ENCODE measurements at regions not wholly inside any gene's neighbourhood (a gene's known extent, or its start where the extent isn't known, plus 50 kb on each side); places are given as distances from the start of the nearest gene placed in this dataset.

GRCh38 chr21:34263629-34264028 is 100.2 kb upstream of the KCNE2 start:
- Histone ChIP-seq H3K4ac (replicated peaks; ENCODE audit: insufficient read length, low read depth, low read length) (no peak overlapping the region), H3K23me2 (ENCODE audit: low read depth, low read length) (no peaks in the 10 kb centered on the region), H3K14ac (ENCODE audit: insufficient read length) (no peak overlapping the region), H2BK15ac (ENCODE audit: low read length) (no peak overlapping the region), H2BK120ac (replicated peaks; ENCODE audit: low read depth, low read length) (no peak overlapping the region), H3K79me1 (ENCODE audit: low read depth, low read length) (no peaks in the 10 kb centered on the region), H3K4me2 (ENCODE audit: insufficient read depth in 1 of 2, low read depth in 2 of 2, low read length in 2 of 2) (no peak overlapping the region), H3K79me2 (ENCODE audit: control insufficient read depth in 1 of 2, insufficient read depth in 2 of 2, low read length in 2 of 2) (no peaks in the 10 kb centered on the region), H2BK20ac (ENCODE audit: low read length) (no peak overlapping the region), H2AFZ (ENCODE audit: low read length) (no peak overlapping the region), H3K23ac (ENCODE audit: insufficient read length) (no peak overlapping the region), H2BK5ac (ENCODE audit: low read depth, low read length) (no peak overlapping the region), H4K91ac (replicated peaks; ENCODE audit: insufficient read length, low read length) (no peak overlapping the region), H2BK12ac (ENCODE audit: low read depth, low read length) (no peak overlapping the region), H3K27ac (ENCODE audit: low read depth, low read length) (no peak overlapping the region), H4K20me1 (replicated peaks in 1 of 2; ENCODE audit: control insufficient read depth in 1 of 2, insufficient read depth in 2 of 2, low read length in 2 of 2) (no peaks in the 10 kb centered on the region), H2AK5ac (ENCODE audit: low read depth, low read length) (no peak overlapping the region), H3K4me1 (replicated peaks in 1 of 4; ENCODE audit: control insufficient read depth in 3 of 4, insufficient read depth in 4 of 4, low read length in 3 of 4) (no peaks in the 10 kb centered on the region), H3K56ac (replicated peaks; ENCODE audit: insufficient read length, low read depth, low read length) (no peak overlapping the region), H4K8ac (ENCODE audit: extremely low read depth, insufficient read depth, low read length) (no peak overlapping the region), H3K4me3 (ENCODE audit: extremely low read depth in 1 of 4, insufficient read depth in 2 of 4, low read depth in 3 of 4, low read length in 4 of 4) (no peak overlapping the region), H4K5ac (ENCODE audit: insufficient read length, low read depth, low read length) (no peak overlapping the region), H3K9me3 (ENCODE audit: insufficient read depth in 2 of 2, low read depth in 1 of 2, low read length in 1 of 2) (no peaks in the 10 kb centered on the region), H3K18ac (ENCODE audit: extremely low read depth, low read length) (no peak overlapping the region), H3K9ac (replicated peaks in 1 of 4; ENCODE audit: extremely low read depth in 1 of 4, low read depth in 3 of 4, low read length in 3 of 4) (no peak overlapping the region), H3K27me3 (replicated peaks in 1 of 4; ENCODE audit: control insufficient read depth in 3 of 4, extremely low read depth in 1 of 4, insufficient read depth in 3 of 4, low read length in 3 of 4) (no peaks in the 10 kb centered on the region), H3K36me3 (ENCODE audit: control insufficient read depth in 2 of 4, insufficient read depth in 4 of 4, low read length in 3 of 4) (no peaks in the 10 kb centered on the region)
- no peak for FAIRE-seq
- ChIA-PET CTCF (ENCODE audit: partially characterized antibody) (no interaction called here), POLR2A (ENCODE audit: partially characterized antibody) (no interaction called here)
- DNase-seq (ENCODE audit: low read depth in 1 of 2, low spot score in 2 of 2) = no peak
- no peak for TF ChIP-seq RNF2 (IDR thresholded peaks at IDR 0.05; ENCODE audit: borderline replicate concordance, low read depth, low read length, missing control alignments, poor library complexity, severe bottlenecking)
- TF ChIP-seq CBX5 (IDR thresholded peaks at IDR 0.05; ENCODE audit: low read depth, low read length) = no peak
- no peak for TF ChIP-seq YY1 (IDR thresholded peaks at IDR 0.05; ENCODE audit: low read depth, low read length)
- 97% methylated on average over 2 of the region's 2 CpGs; no CpG with 5 or more reads in 1 of the 2 experiments for WGBS, 2 experiments (ENCODE audit: extremely low coverage in 1 of 2, insufficient coverage in 1 of 2, insufficient read length in 1 of 2, insufficient replicate concordance in 2 of 2, low coverage in 1 of 2, low lambda C conversion rate in 2 of 2, missing lambda C conversion rate in 1 of 2)

Measured in H1 (cell line).